RKO (cell line): ENCODE measurements at regions not wholly inside any gene's neighbourhood (a gene's known extent, or its start where the extent isn't known, plus 50 kb on each side); places are given as distances from the start of the nearest gene placed in this dataset.

Experiments used
- DNase-seq: peaks from one replicate; pipeline ENCODE4 v3.0.0-alpha.2; 2016; ENCODE audit warnings: low spot score

DNA sequence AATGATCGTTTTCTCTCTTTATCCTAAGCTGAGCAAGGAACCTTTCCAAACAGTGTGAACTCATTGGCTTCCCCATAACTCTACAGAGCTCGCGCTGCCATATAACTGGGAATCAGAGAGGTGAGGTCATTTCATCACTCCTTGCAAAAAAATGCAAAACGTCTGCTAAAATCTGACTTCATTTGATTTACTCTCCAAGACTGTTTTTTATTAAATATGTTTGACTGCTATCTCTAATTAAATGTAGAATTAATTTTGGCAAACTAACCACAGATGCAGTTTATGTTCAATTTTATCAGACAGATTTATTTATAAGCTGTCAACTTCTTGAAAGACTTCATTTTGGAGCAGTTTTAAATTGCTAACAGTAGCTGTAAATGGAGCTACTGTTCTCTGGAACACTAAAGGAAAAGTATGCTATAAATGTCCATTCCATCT lies 131.6 kb upstream of the SOX5 start:
- no peak for DNase-seq

DNA sequence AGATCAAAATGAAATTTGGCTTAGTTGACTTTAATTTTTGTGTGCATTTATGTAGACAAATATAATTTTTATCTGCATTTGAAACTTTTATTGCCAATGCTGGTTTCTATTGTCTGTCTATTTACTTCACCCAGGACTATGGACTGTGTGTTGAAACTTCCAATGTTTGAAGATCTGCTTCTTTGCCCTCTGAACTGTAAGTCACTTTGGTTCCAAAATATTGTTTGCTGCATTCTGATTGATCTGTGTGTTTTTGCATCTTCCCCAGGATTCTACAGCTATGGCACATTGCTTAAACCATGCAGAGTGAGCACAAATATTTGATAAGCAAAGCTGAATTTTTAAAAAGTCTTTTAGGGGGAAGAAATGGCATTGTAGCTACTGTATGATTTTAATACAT lies 131.0 kb upstream of the SOX5 start:
- no peak for DNase-seq

DNA sequence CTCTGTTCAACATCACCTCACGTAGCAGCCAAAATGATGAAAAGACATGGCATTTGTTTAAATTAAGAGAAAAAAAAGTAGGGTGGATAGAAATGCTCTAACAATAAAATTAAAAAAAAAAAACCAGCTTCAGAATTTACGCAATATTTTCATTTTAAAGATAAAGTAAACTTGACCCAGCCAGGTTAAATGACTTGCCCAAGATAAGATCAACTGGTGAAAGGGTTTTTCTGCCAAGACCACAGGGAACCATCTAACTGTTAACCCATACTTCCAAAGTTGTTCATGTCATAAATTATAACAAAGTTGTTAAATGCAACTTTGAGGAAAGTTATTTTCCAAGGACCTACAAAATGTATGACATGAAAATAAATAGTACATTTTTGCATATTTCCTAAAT lies 129.6 kb upstream of the SOX5 start:
- DNase-seq, result no peak

DNA sequence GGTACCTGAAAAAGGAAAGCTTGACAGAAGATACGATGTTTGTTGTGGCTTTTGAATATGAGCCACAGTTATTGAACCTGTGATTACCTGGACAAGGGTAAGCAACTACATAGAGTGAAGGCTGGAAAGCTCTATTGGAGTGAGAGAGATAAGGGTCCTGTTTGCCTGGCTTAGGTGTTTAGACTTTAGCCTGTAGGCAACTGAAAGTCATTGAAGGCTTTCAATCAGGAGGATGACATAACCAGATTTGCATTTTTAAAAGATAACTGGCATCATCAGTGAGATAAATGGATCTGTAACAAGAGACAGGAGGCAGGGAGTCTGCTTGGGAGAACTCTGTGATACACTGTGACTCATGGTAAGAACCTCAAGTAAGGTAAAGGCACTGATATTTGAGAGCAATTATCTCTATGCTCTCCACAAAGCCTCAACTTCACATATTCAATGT lies 128.9 kb upstream of the SOX5 start:
- DNase-seq, result no peak

DNA sequence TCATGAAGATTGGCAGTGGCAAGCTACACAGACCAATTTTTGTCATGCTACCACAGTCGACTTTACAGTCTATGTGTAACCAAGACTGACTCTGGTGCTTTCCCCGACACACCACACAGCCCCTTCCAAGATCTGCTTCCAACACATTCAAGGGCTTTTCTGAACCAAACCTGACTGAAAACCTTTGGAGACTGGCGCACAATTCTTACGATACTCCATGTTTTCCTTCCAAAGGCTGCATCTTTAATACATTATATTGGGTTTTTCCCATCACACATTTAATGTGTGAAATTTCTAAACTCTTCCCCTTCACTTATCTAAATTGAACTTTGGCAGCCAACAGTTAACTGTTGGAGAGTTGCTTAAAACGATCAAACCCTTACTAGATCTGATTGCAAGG lies 127.7 kb upstream of the SOX5 start:
- no peak for DNase-seq

DNA sequence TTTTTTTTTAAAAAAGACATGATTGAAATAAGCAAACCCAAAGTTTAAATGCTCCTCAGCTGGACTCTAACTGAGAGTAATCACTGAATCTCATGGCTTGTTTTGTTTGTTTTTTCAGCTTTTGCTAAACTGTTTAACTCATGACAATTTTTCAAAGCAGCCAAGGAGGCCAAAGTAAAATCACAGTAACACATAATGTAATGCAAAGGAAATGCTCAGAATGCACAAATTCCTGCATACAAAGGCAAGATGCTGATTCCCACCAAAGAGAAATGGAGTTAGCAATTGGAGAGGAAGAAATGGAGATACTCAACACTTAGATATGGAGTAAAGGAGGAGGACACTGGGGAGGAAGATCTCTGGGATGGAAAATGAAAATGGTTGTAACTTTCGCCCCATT lies 126.2 kb upstream of the SOX5 start:
- no peak for DNase-seq

DNA sequence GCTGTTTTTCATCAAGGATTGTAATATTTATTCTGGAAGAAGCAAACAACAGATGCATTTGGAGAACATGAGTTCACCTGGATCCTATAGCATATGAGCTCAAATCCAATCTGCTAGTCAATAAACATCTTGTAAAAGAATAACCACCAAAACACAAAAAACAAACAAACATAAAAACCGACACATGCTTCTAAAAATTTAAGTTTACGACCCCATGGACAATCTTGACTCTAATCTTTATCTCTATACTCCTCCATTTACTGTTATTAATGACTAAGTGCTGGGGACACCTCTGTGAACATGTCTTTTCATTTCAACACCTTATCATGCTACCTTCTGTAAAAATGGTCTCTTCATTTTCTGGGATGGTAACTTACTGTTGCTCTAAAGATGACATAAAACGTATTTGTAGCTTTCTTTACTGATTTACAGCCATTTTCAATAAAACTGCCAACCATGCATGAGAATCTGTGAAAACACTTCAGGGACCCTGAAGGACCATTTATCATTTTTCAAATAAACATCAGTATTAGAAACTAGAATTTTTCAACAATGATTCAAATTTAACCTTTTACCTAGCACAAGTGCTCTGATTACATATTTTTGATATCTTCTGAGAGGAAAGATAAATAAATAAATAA lies 123.8 kb upstream of the SOX5 start:
- no peak for DNase-seq

DNA sequence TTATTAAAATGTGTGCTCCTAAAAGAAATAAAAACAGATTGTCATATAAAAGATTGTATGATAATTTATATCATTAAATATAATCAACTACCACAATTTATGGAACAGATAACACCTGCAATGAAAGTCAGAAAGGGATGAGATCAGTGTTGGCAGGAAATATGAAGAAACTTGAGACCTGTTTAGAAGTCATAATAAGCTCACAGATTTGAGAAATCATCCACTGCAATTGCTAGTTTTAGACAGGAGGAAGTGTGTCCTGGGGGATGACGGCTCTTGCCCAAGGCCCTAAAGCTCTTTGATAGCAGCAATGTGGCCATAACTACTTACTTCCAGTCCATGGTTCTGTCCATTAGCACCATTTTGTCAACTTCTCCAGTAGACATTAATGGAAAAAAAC lies 122.8 kb upstream of the SOX5 start:
- DNase-seq, result no peak

DNA sequence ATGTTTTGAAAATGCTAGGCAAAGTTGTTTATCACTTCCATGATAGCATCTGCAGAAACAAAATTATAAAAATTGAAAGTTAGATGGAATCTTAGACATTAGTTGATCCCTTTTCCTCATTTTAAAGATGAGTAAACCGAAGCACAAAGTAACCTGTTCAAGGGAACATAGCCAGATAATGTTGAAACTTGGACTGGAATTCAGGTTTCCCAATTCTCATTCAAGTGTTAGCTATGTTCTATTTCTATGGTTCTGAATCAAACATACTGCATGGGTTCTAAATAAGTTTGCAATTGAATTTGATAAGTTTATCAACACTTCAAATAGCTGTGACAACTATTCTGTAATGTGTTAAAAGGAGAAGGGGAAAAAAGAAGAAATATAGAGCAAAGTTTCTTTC lies 122.4 kb upstream of the SOX5 start:
- DNase-seq, result no peak

DNA sequence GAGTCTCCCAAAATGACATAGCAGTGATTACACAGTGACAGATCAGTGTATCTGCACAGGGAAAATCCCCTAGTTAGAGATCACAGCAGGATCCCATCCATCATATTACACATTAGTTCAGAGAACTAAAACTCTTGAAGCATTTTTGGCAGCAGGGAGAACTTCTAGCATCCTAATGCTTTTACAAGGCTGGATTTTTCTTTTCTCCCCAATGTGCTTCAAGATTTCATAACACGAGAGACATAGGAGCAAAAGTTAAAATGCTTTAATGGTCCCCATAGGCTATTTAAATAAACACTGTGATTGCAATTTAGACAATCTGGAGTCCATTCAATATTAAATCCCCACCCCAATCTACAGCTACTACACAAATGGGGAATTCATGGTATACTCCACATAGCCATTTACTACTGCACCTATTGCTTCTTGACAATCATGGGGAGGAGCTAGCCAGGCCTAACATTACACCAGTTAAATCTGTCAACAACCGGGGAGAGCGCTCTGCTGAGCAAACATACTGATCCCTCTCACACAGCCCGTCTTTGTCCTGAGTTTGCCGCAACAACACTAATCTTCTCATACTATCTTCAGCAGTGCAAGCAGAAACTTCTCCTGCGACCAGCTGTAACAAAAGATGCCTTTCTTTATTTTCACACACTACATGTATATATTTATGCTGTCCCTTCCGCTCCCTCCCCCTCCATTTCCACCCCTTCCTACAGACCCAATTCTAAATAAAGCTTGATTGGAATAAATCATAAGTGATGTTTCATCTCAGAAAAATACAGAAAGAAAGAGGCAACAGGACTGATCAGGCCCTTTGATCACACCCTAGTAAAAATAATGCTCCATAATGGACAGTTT lies 120.3 kb upstream of the SOX5 start:
- no peak for DNase-seq

DNA sequence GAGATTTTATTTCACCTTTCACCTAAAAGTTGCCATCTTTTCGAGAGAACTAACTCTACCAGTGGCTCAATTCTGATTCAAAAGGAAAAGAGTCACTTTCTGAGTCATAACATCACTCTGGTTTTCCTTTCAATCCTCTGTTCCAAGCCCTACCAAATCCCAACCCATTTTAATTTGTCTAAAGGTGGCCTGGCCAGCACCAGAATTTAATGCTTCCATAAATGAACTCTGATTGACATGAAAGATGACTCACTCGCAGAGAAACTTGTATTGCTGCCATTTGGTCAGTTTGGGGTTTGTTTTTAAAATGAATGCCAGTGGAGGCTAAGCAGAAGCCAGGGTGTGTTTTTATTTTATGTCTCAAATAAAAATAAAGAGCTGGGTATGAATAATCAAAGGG lies 117.4 kb upstream of the SOX5 start:
- no peak for DNase-seq

DNA sequence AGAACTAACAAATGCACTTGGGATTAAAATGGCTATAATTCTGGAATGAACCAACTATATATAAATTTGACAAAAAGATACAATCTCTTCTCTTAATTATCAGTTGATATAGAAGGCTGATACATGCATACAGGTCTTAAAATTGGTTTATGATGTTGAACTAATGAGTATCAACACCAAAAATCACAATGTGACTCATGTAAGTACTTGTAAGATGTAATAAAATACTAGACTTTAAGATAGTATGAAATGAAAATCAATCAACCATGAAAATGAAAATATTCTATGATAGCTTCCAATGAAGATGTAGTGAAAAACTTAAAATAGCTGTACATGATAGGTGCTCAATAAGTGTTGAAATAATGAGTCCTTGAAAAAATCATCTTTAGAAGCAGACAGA lies 116.6 kb upstream of the SOX5 start:
- DNase-seq, result no peak

DNA sequence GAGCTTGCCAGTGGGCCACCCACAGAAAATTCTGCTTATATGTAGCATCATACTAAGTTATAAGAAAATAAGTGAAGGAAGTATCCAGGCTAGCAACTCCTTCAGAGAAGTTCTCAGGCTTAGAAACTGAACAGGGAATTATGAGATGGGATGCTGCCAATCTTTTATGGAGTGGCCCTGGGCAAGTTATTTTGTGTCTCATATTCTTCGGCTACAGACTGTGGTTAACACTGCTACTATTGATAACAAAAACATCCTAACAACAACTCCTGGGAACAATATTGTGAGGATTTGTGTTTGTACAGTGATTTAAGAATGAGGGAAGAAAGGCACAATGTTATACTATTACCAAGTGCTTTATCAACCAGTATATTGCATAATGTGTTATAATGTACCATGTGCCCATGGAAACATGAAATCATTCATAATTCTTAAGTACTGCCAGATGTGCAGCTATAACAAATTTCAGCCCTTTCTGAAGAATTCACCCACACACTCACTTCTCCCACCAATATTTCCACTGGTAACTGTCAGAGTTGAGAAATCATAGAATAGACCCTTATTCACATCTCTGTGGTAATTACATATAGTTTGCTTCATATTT lies 113.3 kb upstream of the SOX5 start:
- no peak for DNase-seq

DNA sequence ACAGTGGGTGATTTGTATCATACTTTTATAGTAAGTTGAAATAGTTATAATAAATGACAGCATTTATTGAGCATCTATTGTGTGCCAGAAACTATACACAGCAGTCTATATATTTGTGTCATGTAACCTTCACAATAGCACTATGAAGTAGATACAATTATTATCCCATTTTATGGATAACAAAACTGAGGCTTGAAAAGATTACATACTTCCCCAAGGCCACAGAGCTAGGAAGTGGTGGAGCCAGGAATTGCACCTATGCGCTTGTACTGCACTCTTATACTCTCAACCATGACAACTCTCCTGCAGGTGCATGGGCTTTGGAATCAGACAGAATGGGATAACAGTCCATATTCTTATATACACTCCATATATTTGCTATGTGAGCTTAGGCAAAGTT lies 110.6 kb upstream of the SOX5 start:
- DNase-seq, result no peak

DNA sequence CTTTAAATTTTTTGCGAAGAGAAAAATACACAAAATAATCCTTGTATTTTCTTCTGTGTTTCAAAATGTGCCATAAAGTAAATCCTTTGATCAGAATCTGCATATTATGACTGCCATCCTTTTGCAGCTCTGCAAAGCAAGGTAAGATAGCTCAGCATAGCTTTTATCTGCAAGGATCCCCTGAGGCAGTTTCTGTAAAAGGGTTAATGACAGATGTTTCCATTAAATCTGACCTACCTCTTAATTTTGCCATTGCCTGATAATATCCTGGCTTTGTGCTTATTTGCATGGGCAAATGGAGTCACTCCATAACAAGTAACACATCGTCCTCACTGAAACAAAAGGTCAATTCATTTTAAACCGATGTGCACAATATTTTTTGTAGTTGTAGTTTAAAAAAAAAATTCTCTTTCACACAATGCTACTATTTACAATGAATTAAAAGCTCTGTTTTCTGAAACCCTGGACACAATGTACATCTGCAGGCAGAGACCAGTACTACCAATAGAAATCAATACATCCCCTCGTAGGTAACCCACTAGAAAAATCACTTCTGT lies 108.5 kb upstream of the SOX5 start:
- no peak for DNase-seq

DNA sequence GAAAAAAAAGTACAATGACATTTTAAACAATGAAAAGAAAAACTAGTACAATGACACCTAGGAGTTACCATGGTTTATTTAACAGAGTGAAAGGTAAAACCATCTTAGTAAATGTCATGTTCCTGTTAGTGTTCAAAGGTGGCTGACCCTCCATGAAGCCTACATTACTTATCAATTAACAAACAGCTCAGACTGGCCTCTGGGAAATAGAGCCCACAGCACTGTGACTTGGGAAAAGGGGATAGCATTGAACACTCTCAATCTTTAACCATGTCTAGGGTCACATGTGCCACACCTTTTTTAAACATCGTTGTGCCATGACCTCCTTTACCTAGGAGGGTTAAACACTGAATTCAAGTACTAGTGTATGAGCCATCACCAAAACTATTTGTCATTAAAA lies 106.3 kb upstream of the SOX5 start:
- no peak for DNase-seq

DNA sequence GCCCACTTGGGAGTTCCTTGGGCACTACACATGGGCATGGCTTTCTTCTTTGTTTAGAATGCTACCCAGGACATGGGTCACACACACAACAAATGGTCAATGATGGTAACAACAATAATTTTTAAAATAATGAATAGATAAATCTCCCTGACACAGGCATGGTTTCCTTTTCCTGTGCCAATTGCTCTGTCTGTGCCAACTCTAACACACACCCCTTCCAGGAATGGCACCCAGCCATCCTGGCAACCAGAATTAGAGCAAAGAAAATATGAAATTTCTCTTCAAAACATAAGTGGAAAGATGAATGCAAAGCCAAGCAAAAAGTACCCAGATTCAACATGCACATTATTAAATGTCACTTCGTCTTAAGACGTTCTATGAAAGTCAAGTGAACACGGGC lies 104.9 kb upstream of the SOX5 start:
- no peak for DNase-seq

DNA sequence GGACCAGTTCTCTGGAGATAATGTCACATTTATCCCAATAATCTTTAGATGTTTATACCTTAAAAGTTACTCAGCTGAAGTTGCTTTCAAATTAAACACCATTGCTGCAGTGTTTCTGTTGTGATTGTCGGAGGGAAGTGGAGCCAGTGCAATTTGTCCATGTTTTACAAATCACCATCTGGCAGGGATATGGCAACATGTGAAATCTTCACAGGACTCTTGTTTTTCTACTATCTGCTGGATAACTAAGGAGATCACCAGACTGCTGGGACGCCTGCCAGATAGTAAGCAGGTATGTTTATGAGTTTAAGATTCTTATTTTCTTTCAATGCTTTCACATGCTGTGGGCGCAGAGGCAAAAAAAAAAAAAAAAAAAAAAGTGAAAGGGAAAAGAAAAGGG lies 100.3 kb upstream of the SOX5 start:
- no peak for DNase-seq

DNA sequence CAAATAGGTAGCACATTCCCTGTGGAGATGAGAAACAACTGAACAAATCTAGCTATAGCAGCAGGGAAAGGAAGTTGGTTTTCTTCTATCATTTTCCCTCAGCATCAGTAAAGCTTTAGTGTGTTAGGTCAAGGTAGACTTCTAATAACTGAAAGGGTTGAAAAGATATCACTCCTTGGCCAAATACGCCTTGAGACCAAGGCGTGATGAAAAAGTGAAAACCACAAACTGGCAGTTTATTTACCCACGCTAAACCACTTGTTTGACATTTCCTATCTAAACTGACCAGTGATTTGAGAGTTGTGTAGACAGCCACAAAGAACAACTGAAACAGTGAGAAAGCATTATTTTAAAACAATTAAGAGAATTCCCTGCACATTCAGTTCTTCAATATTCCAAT lies 99.6 kb upstream of the SOX5 start:
- no peak for DNase-seq

DNA sequence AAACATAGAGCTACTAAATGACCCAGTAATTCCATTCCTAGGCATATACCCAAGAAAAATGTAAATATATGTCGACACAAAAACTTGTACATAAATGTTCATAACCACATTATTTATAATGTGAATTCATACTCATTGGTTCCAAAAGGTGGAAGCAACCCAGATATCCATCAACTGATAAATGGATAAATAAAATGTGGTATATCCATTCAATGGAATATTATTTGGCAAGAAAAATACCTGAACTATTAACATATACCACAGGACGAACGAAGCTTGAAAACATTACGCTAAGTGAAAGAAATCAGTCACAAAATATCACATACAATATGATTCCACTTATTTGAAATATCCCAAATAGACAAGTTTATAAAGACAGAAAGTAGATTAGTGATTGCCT lies 99.0 kb upstream of the SOX5 start:
- no peak for DNase-seq

DNA sequence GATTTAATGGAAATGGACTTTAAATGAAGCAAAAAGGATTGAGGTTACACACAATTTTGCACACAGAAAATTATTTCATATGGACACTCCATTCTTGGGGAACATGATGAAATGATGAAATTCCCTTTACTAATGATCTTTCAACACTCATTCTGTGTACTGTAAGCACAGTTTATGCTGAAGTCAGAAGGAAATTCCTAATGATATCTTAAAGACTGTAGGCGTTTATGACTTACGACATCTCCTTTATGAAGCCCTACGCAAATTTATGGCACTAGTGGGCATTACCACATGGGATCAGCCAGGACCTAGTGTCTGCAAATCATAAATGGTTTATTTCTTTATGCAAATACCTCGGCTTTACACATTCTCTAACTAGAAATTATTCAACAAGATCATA lies 97.9 kb upstream of the SOX5 start:
- no peak for DNase-seq

DNA sequence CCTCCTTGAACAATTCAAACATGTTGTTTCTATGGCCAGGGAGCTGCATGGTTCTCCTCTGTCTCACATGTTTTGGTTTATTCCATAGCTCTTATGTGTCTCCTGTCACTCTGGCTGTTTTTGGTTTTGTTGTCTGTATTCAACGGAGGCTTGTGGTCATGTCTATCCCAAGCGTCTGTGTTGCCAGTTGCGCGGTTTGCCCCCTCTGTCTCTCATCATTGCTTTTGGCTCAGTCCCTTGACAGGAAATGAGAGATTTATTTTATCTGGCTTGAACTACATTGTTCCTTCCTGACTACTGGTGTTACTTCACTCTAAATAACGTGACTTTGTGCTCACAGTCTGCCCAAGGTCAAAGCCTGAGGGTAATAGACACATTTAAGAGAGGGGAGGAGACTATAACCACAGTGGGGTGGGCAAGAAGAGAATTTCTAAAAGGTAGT lies 96.4 kb upstream of the SOX5 start:
- no peak for DNase-seq
